IPS-NIHi7 (cell line): ENCODE measurements at regions not wholly inside any gene's neighbourhood (a gene's known extent, or its start where the extent isn't known, plus 50 kb on each side); places are given as distances from the start of the nearest gene placed in this dataset.
"Not testable (repeated sequence)": the region's sequence is repeated elsewhere in the genome, so short reads cannot be mapped to it uniquely, and the experiment has no call there.

Experiments used
- DNase-seq: peaks from one replicate; pipeline ENCODE4 v3.0.0; 2012; ENCODE audit warnings: mixed read lengths; ENCODE audit errors: extremely low spot score

DNA sequence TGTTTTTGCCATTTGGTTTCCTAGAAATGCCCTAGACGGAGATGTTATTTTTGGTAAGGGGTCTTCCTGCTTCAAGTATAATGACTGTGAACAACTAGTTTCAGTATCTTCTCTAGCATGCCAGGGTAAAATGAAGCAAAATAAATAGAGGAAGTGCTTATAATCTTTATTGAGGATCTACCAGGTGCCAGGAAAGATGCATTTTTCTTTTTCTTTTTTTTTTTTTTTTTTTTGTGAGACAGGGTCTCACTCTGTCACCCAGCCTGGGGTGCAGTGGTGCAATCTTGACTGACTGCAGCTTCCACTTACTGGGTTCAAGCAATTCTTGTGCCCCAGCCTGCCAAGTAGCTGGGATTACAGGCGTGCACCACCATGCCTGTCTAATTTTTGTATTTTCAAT lies 146.6 kb upstream of the GRK3 start:
- DNase-seq = not testable (repeated sequence)

DNA sequence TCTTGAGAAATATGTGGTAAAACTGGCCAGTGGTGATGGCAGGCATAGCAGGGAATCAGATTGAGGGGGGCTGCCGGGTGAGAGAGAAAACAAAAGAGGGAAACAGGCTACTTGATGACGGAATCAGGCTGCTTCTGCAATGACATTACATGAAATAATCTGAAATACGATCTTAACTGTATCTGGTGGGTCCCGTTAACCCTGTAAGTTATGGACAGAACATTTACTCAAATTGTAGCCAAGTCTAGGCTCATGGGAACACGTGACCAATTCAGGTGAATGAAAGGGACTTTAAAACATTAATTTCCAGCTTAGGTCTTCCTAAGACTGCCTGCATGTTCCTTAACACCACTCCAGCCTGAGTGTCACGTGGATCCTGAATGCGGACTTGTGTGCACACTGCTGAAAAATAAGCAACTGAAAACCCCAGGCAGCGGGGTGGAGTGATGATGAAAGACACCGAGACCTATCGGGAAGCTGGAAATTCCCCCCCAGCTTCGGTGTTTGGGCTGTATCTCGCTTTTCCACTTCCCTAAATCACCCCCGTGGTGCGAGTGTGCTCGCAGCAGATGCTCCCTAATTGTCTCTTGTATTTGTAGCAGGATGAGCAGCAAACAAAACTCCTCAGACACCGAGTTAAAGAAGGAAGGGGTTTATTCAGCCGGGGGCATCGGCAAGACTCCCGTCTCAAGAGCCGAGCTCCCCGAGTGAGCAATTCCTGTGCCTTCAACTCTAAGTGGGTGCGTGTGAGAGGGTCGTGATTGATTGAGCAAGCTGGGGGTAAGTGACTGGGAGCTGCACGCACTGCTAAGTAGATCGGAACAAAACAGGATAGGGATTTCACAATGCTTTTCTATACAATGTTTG lies 145.0 kb upstream of the GRK3 start:
- no peak for DNase-seq

- DNase-seq = not testable (repeated sequence)
Observed at GRCh38 chr22:25420114-25420441, 144.4 kb upstream of the GRK3 start.

DNA sequence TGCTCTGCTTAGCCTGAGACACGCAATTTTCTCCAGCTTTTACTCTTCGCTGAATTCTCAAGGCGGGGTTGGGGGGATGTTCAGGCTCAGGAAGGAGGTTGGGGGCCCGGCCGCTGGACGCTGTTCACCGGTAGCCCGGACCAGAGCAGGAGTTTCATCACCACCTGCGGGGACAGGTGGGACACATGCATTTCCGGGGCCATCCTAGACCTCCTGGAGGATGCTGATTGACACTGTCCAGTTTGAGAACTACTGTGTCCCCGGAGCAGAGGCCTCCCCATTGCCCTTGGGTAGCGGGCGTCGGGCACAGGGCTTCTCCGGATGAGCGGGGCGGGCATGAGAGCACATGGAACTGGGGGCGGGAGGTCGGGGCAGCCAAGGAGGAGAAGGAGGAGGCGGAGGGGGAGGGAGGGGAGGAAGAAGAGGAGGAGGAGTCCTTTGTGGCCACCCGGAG lies 144.0 kb upstream of the GRK3 start:
- no peak for DNase-seq

GRCh38 chr22:25420925-25421904 lies 143.3 kb upstream of the GRK3 start:
- no peak for DNase-seq

- not testable (repeated sequence) for DNase-seq
Observed at GRCh38 chr22:25426530-25427308, 137.8 kb upstream of the GRK3 start.

GRCh38 chr22:25431637-25432342 lies 132.7 kb upstream of the GRK3 start:
- not testable (repeated sequence) for DNase-seq

DNA sequence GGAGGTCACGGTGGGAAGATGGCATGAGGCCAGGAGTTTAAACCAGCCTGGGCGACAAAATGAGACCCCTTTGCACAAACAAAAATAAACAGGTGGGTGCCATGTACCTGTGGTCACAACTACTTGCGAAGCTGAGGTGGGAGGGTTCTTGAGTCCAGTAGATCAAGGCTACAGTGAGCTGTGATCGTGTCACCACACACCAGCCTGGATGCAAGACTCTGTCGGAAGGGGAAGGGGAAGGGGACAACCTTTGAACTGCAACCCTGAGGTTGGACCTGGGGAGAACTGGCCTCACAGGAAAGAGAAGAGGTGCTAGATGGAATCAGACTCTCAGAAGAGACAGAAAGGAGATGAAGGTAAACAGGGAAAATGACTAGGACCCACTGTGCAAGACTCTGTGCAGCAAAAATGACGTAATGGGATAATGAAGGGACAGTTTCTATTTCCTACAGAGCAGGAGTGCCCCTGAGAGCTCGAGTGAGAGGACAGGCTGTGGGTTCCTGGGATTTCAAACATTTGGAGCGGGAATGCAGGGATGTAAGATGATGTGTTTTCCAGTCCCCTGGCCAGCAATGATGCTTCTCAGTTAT lies 131.0 kb upstream of the GRK3 start:
- DNase-seq = not testable (repeated sequence)

DNA sequence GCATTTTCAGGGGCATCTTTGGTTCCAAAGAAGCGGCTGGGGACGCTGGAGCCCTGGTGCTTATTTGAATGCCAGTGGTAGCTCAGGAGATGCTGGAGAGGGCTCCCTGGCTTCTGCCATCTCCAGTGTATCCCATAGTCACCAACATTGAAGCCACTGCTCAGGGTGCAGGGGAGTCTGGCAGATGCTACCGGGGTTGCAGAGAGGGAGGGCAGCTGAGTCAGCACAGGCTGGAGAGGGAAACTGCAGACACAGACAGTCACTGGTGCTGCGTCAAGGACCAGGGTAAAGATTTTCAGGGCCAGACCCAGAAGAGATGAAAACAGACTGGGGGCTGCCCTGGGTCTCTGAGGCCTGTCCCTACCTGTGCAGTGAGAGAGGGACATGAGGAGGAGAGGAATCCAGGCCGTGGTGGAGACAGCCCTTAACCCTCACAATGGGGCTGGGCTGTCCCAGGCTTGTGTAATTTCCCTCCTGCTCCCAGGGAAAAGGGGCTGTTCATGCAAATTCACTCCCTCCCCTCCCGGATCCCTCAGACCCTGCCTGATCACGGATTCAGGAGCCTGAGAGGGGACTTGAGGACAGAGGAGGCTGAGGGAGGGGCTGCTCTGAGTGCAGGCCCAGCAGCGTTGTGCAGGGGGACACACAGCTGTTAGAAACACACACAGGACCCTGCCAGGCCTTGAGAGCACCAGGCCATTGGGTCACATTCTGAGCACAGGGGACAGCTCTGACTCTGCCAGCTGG lies 126.9 kb upstream of the GRK3 start:
- DNase-seq = peak; percentile 52

GRCh38 chr22:25447067-25447685 lies 117.3 kb upstream of the GRK3 start:
- no peak for DNase-seq

GRCh38 chr22:25447686-25448434 lies 116.6 kb upstream of the GRK3 start:
- DNase-seq = peak; percentile 97

GRCh38 chr22:25448435-25449051 lies 115.9 kb upstream of the GRK3 start:
- peak; percentile 21 for DNase-seq

DNA sequence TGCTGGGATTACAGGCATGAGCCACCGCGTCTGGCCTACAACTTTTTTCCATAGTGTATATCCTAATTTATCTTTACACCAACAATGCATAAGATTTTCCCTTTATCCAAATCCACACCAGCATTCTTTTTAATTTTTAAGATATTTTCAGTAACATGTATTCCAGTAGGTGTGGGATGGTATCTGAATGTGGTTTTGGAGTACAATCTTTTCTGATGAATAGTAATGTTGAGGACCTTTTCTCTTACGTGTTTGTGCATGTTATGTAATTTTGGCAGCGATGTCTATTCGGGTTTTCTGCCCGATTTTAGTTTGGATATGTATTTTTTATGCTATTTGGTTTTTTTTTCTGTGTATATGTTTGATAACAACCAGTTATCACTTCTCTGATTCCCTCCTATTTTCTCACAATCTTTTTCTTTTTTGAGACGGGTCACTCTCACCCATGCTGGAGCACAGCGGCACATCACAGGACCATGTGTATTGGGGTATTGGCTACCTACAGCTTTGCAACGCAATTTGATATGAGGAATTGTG lies 114.6 kb upstream of the GRK3 start:
- DNase-seq = no peak

DNA sequence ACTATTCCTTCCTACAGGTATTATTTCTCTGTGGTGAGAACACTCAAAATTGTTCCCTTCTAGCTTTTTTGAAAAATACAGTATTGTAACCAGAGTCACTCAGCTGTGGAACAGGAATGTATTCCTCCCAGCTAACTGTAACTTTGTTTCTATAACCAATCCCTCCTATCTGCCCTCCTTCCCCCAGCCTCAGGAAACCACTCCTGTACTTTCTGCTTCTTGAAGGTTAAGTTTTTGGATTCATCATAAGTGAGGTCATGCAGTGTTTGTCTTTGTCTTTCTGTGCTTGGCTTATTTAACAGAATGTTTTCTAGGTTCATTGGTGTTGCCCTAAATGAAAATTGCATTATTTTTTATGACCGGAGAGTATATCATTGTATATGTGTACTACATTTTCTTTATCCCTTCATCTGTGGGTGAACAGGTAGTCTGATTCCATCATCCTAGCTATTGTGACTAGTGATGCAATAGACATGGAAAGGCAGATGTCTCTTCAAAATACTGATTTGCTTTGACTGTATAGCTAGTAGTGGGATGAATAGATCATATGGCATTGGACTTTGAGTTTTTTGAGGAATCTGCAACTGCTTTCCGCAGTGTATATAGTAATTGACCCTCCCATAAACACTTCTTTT lies 112.9 kb upstream of the GRK3 start:
- DNase-seq = no peak

- DNase-seq = no peak
Observed at GRCh38 chr22:25452116-25452700, 112.3 kb upstream of the GRK3 start.

GRCh38 chr22:25453058-25453457 lies 111.4 kb upstream of the GRK3 start:
- no peak for DNase-seq

DNA sequence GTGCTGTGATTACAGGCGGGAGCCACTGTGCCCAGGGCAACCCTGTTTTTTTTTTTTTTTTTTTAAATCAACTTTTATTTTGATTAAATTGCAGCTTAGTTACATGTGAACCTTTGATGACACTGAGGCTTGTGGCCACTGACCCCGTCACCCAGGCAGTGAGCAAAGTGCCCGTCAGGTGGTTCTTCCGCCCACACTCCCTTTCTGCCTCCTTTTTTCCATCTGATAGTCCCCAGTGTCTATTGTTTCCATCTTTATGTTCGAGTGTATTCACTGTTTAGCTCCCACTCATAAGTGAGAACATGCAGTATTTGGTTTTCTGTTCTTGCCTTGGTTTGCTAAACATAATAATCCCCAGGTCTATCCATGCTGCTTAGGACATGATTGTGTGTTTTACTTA lies 110.9 kb upstream of the GRK3 start:
- no peak for DNase-seq
